H9 (cell line): ENCODE measurements at regions not wholly inside any gene's neighbourhood (a gene's known extent, or its start where the extent isn't known, plus 50 kb on each side); places are given as distances from the start of the nearest gene placed in this dataset.

ENCODE experiments used
- DNase-seq: peaks from one replicate; pipeline ENCODE4 v3.0.0-alpha.2; 2017
- H2AFZ ChIP-seq: one replicate; pipeline ENCODE4 v1.6.1; 2013; ENCODE audit warnings: mild to moderate bottlenecking, low read length, control low read depth, moderate library complexity
- H2AK5ac ChIP-seq: 2 replicates; pipeline ENCODE4 v1.6.1; 2013; ENCODE audit warnings: low read length, control low read depth, mixed read lengths; ENCODE audit not compliant: insufficient read length
- H2BK120ac ChIP-seq: one replicate; pipeline ENCODE4 v1.6.1; 2013; ENCODE audit warnings: low read depth, mild to moderate bottlenecking, low read length, control low read depth, inconsistent platforms; ENCODE audit not compliant: poor library complexity, severe bottlenecking
- H2BK12ac ChIP-seq: 2 replicates; pipeline ENCODE4 v1.6.1; 2013; ENCODE audit warnings: low read length, control low read depth, mixed read lengths, low read depth; ENCODE audit not compliant: insufficient read length
- H2BK15ac ChIP-seq: 2 replicates; pipeline ENCODE4 v1.6.1; 2013; ENCODE audit warnings: low read depth, low read length, control low read depth
- H2BK20ac ChIP-seq: one replicate; pipeline ENCODE4 v1.6.1; 2013; ENCODE audit warnings: low read depth, mild to moderate bottlenecking, low read length, control low read depth, inconsistent platforms; ENCODE audit not compliant: poor library complexity, severe bottlenecking
- H2BK5ac ChIP-seq: 2 replicates; pipeline ENCODE4 v1.6.1; 2013; ENCODE audit warnings: low read length, control low read depth, mixed read lengths; ENCODE audit not compliant: insufficient read length
- H3K14ac ChIP-seq: 2 replicates; pipeline ENCODE4 v1.6.1; 2013; ENCODE audit warnings: low read length, control low read depth; ENCODE audit not compliant: insufficient read depth
- H3K18ac ChIP-seq: 2 replicates; pipeline ENCODE4 v1.6.1; 2013; ENCODE audit warnings: low read depth, mild to moderate bottlenecking, mixed read lengths, low read length, control low read depth; ENCODE audit not compliant: insufficient read length
- H3K23ac ChIP-seq: 2 replicates; pipeline ENCODE4 v1.6.1; 2013; ENCODE audit warnings: low read length, control low read depth, mixed read lengths, low read depth; ENCODE audit not compliant: insufficient read length
- H3K23me2 ChIP-seq: 2 replicates; pipeline ENCODE4 v1.6.1; 2013; ENCODE audit warnings: low read depth, mild to moderate bottlenecking, mixed read lengths, low read length, control low read depth; ENCODE audit not compliant: insufficient read length, poor library complexity, severe bottlenecking
- H3K27ac ChIP-seq: 2 replicates; pipeline ENCODE4 v1.5.1; 2013; ENCODE audit warnings: low read length, control low read depth, mixed read lengths, low read depth; ENCODE audit not compliant: insufficient read length
- H3K27me3 ChIP-seq: 2 replicates; pipeline ENCODE4 v1.6.1; 2013; ENCODE audit warnings: low read length, control low read depth, inconsistent platforms; ENCODE audit not compliant: insufficient read depth
- H3K4ac ChIP-seq: 2 replicates; pipeline ENCODE4 v1.6.1; 2013; ENCODE audit warnings: low read depth, mild to moderate bottlenecking, control low read depth, inconsistent platforms, low read length, moderate library complexity
- H3K4me1 ChIP-seq: 2 replicates; pipeline ENCODE4 v1.6.1; 2013; ENCODE audit warnings: low read length, control low read depth, inconsistent platforms; ENCODE audit not compliant: insufficient read depth
- H3K4me2 ChIP-seq: 2 replicates; pipeline ENCODE4 v1.6.1; 2013; ENCODE audit warnings: low read length, control low read depth, mixed read lengths; ENCODE audit not compliant: insufficient read length, insufficient read depth
- H3K56ac ChIP-seq: 2 replicates; pipeline ENCODE4 v1.6.1; 2013; ENCODE audit warnings: low read depth, mild to moderate bottlenecking, mixed read lengths, low read length, control low read depth; ENCODE audit not compliant: insufficient read length
- H3K79me1 ChIP-seq: 2 replicates; pipeline ENCODE4 v1.6.1; 2013; ENCODE audit warnings: low read depth, mild to moderate bottlenecking, moderate library complexity, low read length, control low read depth, inconsistent platforms; ENCODE audit not compliant: insufficient read depth, poor library complexity, severe bottlenecking
- H3K79me2 ChIP-seq: 2 replicates; pipeline ENCODE4 v1.6.1; 2013; ENCODE audit warnings: low read length, control low read depth, inconsistent platforms; ENCODE audit not compliant: insufficient read depth
- H3K9ac ChIP-seq: 2 replicates; pipeline ENCODE4 v1.6.1; 2013; ENCODE audit warnings: low read length, control low read depth, mixed read lengths; ENCODE audit not compliant: insufficient read length; ENCODE audit errors: extremely low read depth
- H3K9me3 ChIP-seq: one replicate; pipeline ENCODE4 v1.6.1; 2013; ENCODE audit warnings: low read depth, low read length, inconsistent platforms; ENCODE audit not compliant: control insufficient read depth
- H3T11ph ChIP-seq: one replicate; pipeline ENCODE4 v1.6.1; 2013; ENCODE audit warnings: mild to moderate bottlenecking, low read length, control low read depth, inconsistent platforms
- H4K20me1 ChIP-seq: one replicate; pipeline ENCODE4 v1.6.1; 2013; ENCODE audit not compliant: control insufficient read depth, insufficient read length, insufficient read depth
- H4K5ac ChIP-seq: 2 replicates; pipeline ENCODE4 v1.6.1; 2013; ENCODE audit warnings: low read depth, mild to moderate bottlenecking, mixed read lengths, low read length, control low read depth; ENCODE audit not compliant: insufficient read length
- H4K8ac ChIP-seq: replicated peaks from 2 replicates; pipeline ENCODE4 v1.6.1; 2013; ENCODE audit warnings: low read length, control low read depth, mixed read lengths, low read depth; ENCODE audit not compliant: insufficient read length
- H4K91ac ChIP-seq: 2 replicates; pipeline ENCODE4 v1.6.1; 2013; ENCODE audit warnings: low read depth, mild to moderate bottlenecking, moderate library complexity, mixed read lengths, low read length, control low read depth; ENCODE audit not compliant: insufficient read length
- H3K27ac Mint-ChIP-seq, 3 experiments: 2 replicates in 2 of 3; 3 replicates in 1 of 3; pipeline ENCODE4 v1.8.0; 2020 to 2021; ENCODE audit warnings: mixed read lengths in 3 of 3, mild to moderate bottlenecking in 1 of 3, moderate library complexity in 1 of 3
- H3K27me3 Mint-ChIP-seq: 2 replicates; pipeline ENCODE4 v1.8.0; 2021; ENCODE audit warnings: low read depth, mild to moderate bottlenecking, moderate library complexity, mixed read lengths
- H3K36me3 Mint-ChIP-seq, 3 experiments: 2 replicates in 2 of 3; 3 replicates in 1 of 3; pipeline ENCODE4 v1.8.0; 2020 to 2021; ENCODE audit warnings: low read depth in 3 of 3, mixed read lengths in 3 of 3; ENCODE audit not compliant: insufficient read depth in 1 of 3
- H3K4me1 Mint-ChIP-seq, 2 experiments: 2 replicates each; pipeline ENCODE4 v1.8.0; 2020; ENCODE audit warnings: mixed read lengths in 2 of 2
- H3K4me3 Mint-ChIP-seq, 2 experiments: 2 replicates in 1 of 2; 3 replicates in 1 of 2; pipeline ENCODE4 v1.8.0; 2020 to 2021; ENCODE audit warnings: mild to moderate bottlenecking in 2 of 2, mixed read lengths in 2 of 2, moderate library complexity in 1 of 2
- H3K9me3 Mint-ChIP-seq, 2 experiments: 2 replicates in 1 of 2; 3 replicates in 1 of 2; pipeline ENCODE4 v1.8.0; 2020; ENCODE audit warnings: mild to moderate bottlenecking in 2 of 2, mixed read lengths in 2 of 2, moderate library complexity in 1 of 2
- CTCF ChIP-seq: fragments of 200-600 bp; sonication (generic); conservative IDR thresholded peaks from 3 replicates; pipeline ENCODE4 v1.8.0; 2021; ENCODE audit warnings: antibody characterized with exemption, mild to moderate bottlenecking
- WGBS: extraction: QIAGEN DNeasy Blood & Tissue Kit; methylation state at CpG from one replicate; pipeline ENCODE4 v1.1.7; 2013; ENCODE audit warnings: missing lambda C conversion rate, low lambda C conversion rate, mixed read lengths; ENCODE audit not compliant: insufficient read length; ENCODE audit errors: extremely low coverage; 5-methylcytosine and 5-hydroxymethylcytosine counted together

DNA sequence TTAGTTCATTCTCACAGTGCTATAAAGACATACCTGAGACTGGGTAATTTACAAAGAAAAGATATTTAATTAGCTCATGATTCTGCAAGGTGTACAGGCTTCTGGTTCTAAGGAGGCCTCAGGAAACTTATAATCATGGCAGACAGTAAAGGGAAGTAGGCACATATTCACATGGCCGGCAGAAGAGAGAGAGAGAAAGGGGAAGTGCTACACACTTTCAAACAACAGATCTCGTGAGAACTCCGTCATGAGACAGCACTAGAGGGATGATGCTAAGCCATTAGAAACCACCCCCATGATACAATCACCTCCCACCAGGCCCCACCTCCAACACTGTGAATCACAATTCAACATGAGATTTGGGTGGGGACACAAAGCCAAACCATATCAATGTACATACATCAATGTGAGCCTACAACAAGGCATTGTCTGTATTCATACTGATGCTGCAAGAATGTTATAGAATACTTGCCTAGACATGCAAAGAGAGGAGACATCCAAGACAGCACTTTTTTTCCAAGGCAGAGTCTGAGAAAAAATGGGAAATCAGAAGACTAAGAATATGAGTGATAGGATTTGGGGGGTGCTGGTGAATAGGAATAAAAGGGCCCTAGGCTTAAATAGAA lies 114.8 kb upstream of the XYLT1 start:
- H3T11ph ChIP-seq, result no peak overlapping the region
- no peaks in the 10 kb centered on the region for H3K9me3 ChIP-seq
- no peak overlapping the region for H3K9ac ChIP-seq
- no peaks in the 10 kb centered on the region for H3K23me2 ChIP-seq
- H3K4me1 ChIP-seq, result no peaks in the 10 kb centered on the region
- no peak for DNase-seq
- H2AFZ ChIP-seq, result no peak overlapping the region
- Mint-ChIP-seq H3K4me1 (no peaks in the 10 kb centered on the region), H3K9me3 (peaks cover 9 to 10% of the 10 kb centered on the region in 2 experiments), H3K27ac (no peak overlapping the region), H3K27me3 (no peaks in the 10 kb centered on the region; the same call in none of the 2 replicates), H3K4me3 (no peak overlapping the region), H3K36me3 (peaks cover 2 to 13% (median 4%) of the 10 kb centered on the region in 3 experiments; a peak in 6 of 7 replicates)
- no peaks in the 10 kb centered on the region for H3K79me1 ChIP-seq
- no CpG with 5 or more reads among the region's 3 CpGs for WGBS
- no peaks in the 10 kb centered on the region for H4K20me1 ChIP-seq
- no peak overlapping the region for H4K91ac ChIP-seq
- TF ChIP-seq CTCF, result no peak
- H3K23ac ChIP-seq, result no peak overlapping the region
- no peak overlapping the region for H3K4ac ChIP-seq
- H3K4me2 ChIP-seq, result no peak overlapping the region
- H3K18ac ChIP-seq, result no peak overlapping the region
- H2BK5ac ChIP-seq, result no peak overlapping the region
- no peak overlapping the region for H4K8ac ChIP-seq
- H2BK15ac ChIP-seq, result no peak overlapping the region
- no peaks in the 10 kb centered on the region for H3K27me3 ChIP-seq
- H2AK5ac ChIP-seq, result no peak overlapping the region
- H2BK120ac ChIP-seq, result no peak overlapping the region
- H3K79me2 ChIP-seq, result no peaks in the 10 kb centered on the region
- H3K56ac ChIP-seq, result no peak overlapping the region
- no peak overlapping the region for H2BK20ac ChIP-seq
- no peak overlapping the region for H2BK12ac ChIP-seq
- no peak overlapping the region for H3K27ac ChIP-seq
- no peak overlapping the region for H3K14ac ChIP-seq
- H4K5ac ChIP-seq, result no peak overlapping the region
